ENCODE measurements at regions not wholly inside any gene's neighbourhood (a gene's known extent, or its start where the extent isn't known, plus 50 kb on each side); places are given as distances from the start of the nearest gene placed in this dataset.
A peak's percentile ranks its signal among the peaks of the same experiment; 100 is the strongest.

DNA sequence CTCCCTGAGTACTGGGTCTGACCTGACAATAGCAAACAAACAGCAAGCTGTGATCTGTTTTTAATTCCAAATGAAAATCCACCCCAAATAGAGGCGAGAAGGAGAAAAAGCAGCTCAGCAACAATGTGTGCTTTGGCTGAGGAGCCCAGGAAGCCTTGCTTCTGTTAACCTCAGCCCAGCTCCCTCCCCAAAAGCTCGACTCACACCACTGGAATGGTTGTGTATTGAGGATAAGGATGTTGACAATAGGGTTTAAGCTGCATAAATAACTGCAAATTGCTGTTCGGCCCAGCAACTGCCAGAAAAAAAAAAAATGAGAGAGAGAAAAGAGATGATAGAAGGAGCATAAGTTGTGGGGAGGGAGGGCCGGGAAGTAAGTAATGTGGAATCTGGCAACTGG, 104.0 kb upstream of the TBC1D5 start:
- H3K9me3 ChIP-seq, result no peaks in the 10 kb centered on the region
- H3K36me3 ChIP-seq, result no peaks in the 10 kb centered on the region
- no peaks in the 10 kb centered on the region for H3K4me1 ChIP-seq
- TF ChIP-seq, protein P1, sequence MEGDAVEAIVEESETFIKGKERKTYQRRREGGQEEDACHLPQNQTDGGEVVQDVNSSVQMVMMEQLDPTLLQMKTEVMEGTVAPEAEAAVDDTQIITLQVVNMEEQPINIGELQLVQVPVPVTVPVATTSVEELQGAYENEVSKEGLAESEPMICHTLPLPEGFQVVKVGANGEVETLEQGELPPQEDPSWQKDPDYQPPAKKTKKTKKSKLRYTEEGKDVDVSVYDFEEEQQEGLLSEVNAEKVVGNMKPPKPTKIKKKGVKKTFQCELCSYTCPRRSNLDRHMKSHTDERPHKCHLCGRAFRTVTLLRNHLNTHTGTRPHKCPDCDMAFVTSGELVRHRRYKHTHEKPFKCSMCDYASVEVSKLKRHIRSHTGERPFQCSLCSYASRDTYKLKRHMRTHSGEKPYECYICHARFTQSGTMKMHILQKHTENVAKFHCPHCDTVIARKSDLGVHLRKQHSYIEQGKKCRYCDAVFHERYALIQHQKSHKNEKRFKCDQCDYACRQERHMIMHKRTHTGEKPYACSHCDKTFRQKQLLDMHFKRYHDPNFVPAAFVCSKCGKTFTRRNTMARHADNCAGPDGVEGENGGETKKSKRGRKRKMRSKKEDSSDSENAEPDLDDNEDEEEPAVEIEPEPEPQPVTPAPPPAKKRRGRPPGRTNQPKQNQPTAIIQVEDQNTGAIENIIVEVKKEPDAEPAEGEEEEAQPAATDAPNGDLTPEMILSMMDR (IDR thresholded peaks at IDR 0.05; ENCODE audit: low read depth, low read length), result no peak
- H3K27me3 ChIP-seq, result no peaks in the 10 kb centered on the region
- DNase-seq, result no peak
- no peak overlapping the region for H3K4me3 ChIP-seq (ENCODE audit: low read depth, low read length)

DNA sequence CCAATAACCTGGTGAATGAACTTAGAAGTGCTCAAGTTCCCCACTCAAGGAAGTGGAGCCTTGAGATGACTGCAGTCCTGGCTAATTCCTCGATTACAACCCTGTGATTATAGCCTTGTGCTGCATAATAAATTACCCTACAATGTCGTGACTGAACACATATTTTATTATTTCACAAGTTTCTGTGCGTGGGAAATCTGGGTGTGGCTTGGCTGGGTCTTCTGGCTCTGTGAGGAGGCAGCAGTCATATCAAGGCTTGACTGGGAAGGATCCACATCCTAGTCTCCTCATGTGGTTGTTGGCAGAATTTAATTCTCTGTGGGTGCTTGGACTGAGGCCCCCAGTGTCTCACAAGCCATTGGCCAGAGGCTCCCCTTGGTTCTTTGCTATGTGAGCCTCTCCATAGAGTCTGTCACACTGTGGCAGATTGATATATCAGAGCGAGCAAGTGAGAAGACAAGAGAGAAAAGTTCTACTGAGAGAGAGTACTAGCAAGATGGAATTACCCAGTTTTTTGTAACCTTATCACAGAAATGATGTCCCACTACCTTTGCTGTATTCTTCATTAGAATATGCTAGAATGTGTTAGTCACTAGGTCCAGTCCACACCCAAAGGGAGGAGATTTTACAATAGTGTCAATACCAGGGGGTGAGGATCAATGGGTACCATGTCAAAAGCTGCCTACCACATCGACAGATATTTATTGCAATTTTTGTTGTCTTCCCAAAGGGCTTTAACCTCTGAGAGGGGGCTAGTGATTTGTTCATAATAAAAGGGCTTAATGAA, 102.8 kb upstream of the TBC1D5 start:
- TF ChIP-seq, protein P1 (IDR thresholded peaks at IDR 0.05; ENCODE audit: low read depth, low read length), result no peak
- H3K36me3 ChIP-seq, result no peaks in the 10 kb centered on the region
- H3K27me3 ChIP-seq, result no peaks in the 10 kb centered on the region
- H3K9me3 ChIP-seq, result no peaks in the 10 kb centered on the region
- H3K4me3 ChIP-seq (ENCODE audit: low read depth, low read length), result no peak overlapping the region
- no peaks in the 10 kb centered on the region for H3K4me1 ChIP-seq
- DNase-seq, result no peak

DNA sequence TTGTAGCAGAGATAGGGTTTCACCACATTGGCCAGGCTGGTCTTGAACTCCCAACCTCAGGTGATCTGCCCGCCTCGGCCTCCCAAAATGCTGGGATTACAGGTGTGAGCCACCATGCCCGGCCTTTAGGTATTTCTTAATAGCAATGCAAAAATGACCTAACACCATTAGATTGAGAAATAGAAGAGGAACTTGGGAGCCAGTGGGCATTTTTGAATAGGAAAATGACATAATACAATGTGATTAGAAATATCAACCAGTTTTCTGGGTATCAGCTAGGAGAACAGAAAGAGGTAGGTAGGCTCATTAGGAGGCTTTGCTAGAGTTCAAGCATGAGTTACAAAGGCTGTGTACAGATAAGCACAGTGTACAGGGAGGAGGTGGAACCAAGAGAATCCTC, 101.8 kb upstream of the TBC1D5 start:
- no peaks in the 10 kb centered on the region for H3K27me3 ChIP-seq
- H3K4me1 ChIP-seq, result no peaks in the 10 kb centered on the region
- no peaks in the 10 kb centered on the region for H3K9me3 ChIP-seq
- H3K4me3 ChIP-seq (ENCODE audit: low read depth, low read length), result no peak overlapping the region
- no peak for DNase-seq
- TF ChIP-seq, protein P1 (IDR thresholded peaks at IDR 0.05; ENCODE audit: low read depth, low read length), result no peak
- no peaks in the 10 kb centered on the region for H3K36me3 ChIP-seq

DNA sequence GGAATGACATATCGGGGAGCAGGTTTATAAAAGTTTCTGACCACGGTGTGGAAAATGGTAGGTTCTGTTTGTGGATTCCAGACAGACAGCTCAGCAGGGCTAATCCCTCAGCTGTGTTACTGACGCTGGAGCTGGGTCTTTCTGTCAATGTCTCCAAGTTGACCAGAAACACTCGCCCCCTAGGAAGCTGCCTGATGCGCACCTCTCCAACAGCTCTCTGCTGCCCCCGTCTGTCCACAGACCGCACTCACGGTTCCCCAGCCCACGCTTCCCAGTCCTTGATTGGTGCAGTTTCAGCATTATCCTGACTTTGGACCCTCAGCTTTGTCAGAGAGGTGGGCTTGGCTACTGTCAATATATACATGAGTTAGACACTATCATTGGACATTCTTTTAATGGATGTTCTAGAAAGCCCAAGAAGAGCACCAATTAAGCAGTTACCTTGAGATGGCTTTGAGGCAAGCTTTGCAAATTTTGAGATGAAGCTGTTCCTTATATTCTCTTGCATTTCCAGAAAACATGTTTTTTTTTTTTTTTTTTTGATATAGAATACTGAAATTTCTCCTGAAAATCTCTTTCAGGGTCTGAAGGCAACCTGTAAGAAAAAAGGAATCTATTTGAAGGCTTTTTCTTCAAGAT, 98.9 kb upstream of the TBC1D5 start:
- Histone ChIP-seq H3K4me1 (no peaks in the 10 kb centered on the region), H3K27me3 (no peaks in the 10 kb centered on the region), H3K4me3 (ENCODE audit: low read depth, low read length) (no peak overlapping the region), H3K9me3 (no peaks in the 10 kb centered on the region), H3K36me3 (no peaks in the 10 kb centered on the region)
- DNase-seq, result peak; percentile 74
- TF ChIP-seq, protein P1 (IDR thresholded peaks at IDR 0.05; ENCODE audit: low read depth, low read length), result peak; percentile 83

DNA sequence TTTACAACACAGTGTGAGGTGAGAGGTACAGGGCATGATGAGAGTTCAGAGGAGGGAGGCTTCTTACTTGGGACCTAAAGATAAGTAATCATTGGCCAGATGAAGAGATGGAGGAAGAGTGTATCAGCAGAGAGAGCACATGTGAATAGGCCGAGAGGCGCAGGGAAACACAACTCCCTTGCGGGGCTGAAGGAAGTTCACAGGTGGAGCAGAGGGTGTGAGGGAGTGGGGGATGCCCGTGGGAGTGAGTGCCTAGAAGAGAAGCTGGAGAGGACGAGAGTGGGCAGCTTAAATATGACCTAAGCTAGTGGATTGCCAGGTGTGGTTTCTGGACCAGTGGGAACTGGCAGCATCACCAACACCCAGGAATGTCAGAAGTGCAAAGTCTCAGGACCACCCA, 98.2 kb upstream of the TBC1D5 start:
- H3K4me1 ChIP-seq, result no peaks in the 10 kb centered on the region
- H3K36me3 ChIP-seq, result no peaks in the 10 kb centered on the region
- H3K27me3 ChIP-seq, result no peaks in the 10 kb centered on the region
- DNase-seq, result no peak
- TF ChIP-seq, protein P1 (IDR thresholded peaks at IDR 0.05; ENCODE audit: low read depth, low read length), result no peak
- H3K9me3 ChIP-seq, result no peaks in the 10 kb centered on the region
- H3K4me3 ChIP-seq (ENCODE audit: low read depth, low read length), result no peak overlapping the region

DNA sequence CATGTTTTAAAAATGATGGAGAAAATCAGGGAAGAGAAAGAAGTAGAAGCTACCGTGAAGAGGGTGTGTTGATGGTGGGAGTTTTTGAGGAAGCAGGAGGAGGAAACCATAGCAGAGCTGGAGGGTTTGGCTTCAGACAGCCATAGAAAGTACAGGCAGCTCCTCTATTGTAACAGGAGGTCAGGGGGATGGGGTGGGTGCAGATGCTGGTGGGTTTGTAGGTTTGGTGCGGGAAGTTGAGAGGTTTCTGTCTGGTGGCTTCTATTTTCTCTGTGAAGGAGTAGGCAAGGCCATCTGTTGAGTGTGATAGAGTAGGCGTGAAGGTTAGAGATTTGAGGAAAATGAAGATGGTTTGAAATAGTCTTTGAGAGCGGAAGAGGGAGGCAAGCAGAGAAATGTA, 97.7 kb upstream of the TBC1D5 start:
- Histone ChIP-seq H3K27me3 (no peaks in the 10 kb centered on the region), H3K9me3 (no peaks in the 10 kb centered on the region), H3K4me1 (no peaks in the 10 kb centered on the region), H3K4me3 (ENCODE audit: low read depth, low read length) (no peak overlapping the region), H3K36me3 (no peaks in the 10 kb centered on the region)
- no peak for DNase-seq
- TF ChIP-seq, protein P1 (IDR thresholded peaks at IDR 0.05; ENCODE audit: low read depth, low read length), result no peak
